IMR-90 (cell line): ENCODE measurements at regions not wholly inside any gene's neighbourhood (a gene's known extent, or its start where the extent isn't known, plus 50 kb on each side); places are given as distances from the start of the nearest gene placed in this dataset.

Source experiments
- CHD1 ChIP-seq: IDR thresholded peaks from 2 replicates; pipeline ENCODE4 v1.6.1; 2012; ENCODE audit warnings: low read depth, low read length, improper control_type of control experiment
- CTCF ChIP-seq: conservative IDR thresholded peaks from 2 replicates; pipeline ENCODE4 v1.5.1; 2012; ENCODE audit warnings: mild to moderate bottlenecking, low read depth, low read length, improper control_type of control experiment
- FOS ChIP-seq: fragments of 150-350 bp; IDR thresholded peaks from 2 replicates; pipeline ENCODE4 v1.6.1; 2016; ENCODE audit warnings: low read depth, low read length
- MAZ ChIP-seq: IDR thresholded peaks from 2 replicates; pipeline ENCODE4 v1.6.1; 2012; ENCODE audit warnings: low read depth, mild to moderate bottlenecking, low read length, improper control_type of control experiment, moderate library complexity, borderline replicate concordance
- MXI1 ChIP-seq: IDR thresholded peaks from 2 replicates; pipeline ENCODE4 v1.6.1; 2012; ENCODE audit warnings: low read depth, mild to moderate bottlenecking, low read length, moderate library complexity, borderline replicate concordance
- POLR2A ChIP-seq: IDR thresholded peaks from 2 replicates; pipeline ENCODE4 v1.6.1; 2012; ENCODE audit warnings: mild to moderate bottlenecking, low read depth, low read length
- RAD21 ChIP-seq: IDR thresholded peaks from 2 replicates; pipeline ENCODE4 v1.6.1; 2012; ENCODE audit warnings: low read length, improper control_type of control experiment
- RFX5 ChIP-seq: IDR thresholded peaks from 2 replicates; pipeline ENCODE4 v1.8.0; 2012; ENCODE audit warnings: low read depth, mild to moderate bottlenecking, low read length, moderate library complexity
- SMC3 ChIP-seq: fragments of 150-350 bp; IDR thresholded peaks from 2 replicates; pipeline ENCODE4 v1.6.1; 2016; ENCODE audit warnings: low read depth, mild to moderate bottlenecking, antibody characterized with exemption, low read length, moderate library complexity

- no peak for TF ChIP-seq MXI1
- no peak for TF ChIP-seq RFX5
- TF ChIP-seq MAZ: no peak
- TF ChIP-seq FOS: no peak
- no peak for TF ChIP-seq CTCF
- TF ChIP-seq SMC3: no peak
- TF ChIP-seq POLR2A: no peak
- TF ChIP-seq RAD21: no peak
- TF ChIP-seq CHD1: no peak
Observed at GRCh38 chr12:115396567-115396966, 712.6 kb upstream of the TBX3 start.
